Dedifferentiated amniotic fluid mesenchymal stem cell (primary cell): ENCODE measurements at regions not wholly inside any gene's neighbourhood (a gene's known extent, or its start where the extent isn't known, plus 50 kb on each side); places are given as distances from the start of the nearest gene placed in this dataset.
"Not testable (repeated sequence)": the region's sequence is repeated elsewhere in the genome, so short reads cannot be mapped to it uniquely, and the experiment has no call there.

Experiments used
- DNase-seq: peaks from one replicate; pipeline ENCODE4 v3.0.0-alpha.2; 2016; ENCODE audit errors: extremely low spot score

GRCh38 chr15:24835301-24835700 is 119.5 kb upstream of the SNRPN start:
- DNase-seq: no peak

DNA sequence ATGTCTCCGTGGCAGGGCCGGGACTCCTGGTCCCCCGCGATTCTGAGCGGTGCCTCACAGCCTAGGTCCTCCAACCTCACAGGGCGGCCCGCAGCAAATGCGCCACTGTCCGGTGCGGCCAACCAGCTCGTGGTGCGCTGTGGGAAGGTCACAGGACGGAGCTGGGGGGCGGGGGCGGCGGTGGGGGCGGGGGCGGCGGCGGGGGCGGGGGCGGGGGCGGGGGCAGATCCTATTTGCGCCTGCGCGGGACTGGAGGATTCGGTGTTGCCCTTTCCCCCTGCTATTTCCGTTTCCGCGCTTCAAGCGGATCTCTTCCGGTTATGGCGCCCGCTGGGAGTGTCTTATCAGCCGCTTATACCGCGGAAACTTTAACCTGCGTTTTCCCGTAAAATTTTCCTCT is 106.7 kb upstream of the SNRPN start:
- DNase-seq: no peak

DNA sequence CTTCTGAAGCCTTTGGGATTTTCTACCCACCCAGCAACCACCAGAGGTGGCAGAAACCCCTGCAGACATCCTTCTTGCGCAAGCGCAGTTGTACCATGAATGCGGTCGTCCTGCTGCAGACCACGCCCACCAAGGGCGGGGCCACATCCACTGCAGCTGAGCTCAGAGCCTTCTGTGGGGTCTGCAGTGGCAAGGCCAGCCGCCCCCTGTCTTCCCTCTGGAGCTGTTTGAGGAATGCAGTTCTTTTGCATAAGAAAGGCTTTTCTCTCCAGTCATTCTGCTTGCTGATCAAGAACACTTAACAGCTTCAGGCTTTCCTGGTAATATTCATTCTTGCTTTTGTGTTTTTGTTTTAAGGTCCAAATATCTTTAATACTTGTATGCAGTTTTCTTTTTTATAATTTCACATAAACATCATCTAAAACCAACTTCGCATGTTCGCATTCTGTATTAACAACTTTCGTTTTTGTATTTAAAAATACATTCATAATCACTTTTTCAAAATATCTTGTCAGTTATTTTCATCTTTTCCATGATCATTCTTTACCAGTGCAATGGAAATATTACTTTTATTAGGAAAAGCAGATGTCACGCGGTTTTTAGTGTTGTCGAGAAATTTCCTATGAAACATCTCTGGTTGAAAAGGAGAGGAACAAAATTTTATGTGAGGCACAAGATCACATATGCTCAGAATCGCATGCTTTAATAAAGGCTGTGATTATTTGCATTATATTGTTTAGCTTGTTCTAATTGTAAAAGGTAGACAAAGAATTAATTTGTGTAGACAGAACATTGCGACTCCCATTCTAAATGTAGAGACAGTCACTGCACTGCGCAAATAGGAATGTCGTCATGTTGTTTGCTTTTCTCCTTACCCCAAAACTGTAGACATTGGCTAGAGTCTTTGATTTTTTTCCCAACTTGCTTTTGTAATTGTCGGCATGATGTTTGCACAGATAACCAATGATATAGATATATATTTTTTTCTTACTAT is 98.1 kb upstream of the SNRPN start:
- DNase-seq: no peak

DNA sequence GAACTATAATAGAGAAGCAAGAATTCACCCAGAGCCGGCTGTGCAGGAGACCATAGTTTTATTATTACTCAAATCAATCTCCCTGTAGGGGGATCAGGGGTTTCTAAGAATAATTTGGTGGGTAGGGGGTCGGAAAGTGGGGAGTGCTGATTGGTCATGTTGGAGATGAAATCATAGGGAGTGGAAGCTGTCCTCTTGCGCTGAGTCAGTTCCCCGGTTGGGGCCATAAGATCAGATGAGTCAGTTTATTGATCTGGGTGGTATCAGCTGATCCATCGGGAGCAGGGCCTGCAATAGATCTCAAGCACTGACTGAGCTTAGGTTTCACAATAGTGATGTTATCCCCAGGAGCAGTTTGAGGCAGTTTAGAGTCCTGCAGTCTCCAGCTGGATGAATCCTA is 97.0 kb upstream of the SNRPN start:
- DNase-seq: no peak

DNA sequence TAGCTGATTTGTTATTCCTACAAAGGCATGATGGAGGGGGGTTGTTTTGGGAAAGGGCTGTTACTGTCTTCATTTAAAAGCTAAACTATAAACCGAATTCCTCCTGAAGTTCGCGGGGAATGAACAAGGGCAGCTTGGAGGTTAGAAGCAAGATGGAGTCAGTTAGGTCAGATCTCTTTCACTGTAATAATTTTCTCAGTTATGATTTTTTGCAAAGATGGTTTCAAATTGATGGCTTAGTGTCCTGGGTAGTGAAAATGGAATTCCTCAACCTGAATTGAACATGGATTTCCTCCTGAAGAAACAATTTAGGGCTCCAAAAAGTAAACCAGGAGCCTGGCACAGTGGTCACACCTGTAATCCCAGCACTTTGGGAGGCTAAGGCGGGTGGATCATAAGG is 96.6 kb upstream of the SNRPN start:
- DNase-seq: not testable (repeated sequence)

- peak; percentile 19 for DNase-seq
Measured at GRCh38 chr15:24858737-24859601, 95.8 kb upstream of the SNRPN start.

DNA sequence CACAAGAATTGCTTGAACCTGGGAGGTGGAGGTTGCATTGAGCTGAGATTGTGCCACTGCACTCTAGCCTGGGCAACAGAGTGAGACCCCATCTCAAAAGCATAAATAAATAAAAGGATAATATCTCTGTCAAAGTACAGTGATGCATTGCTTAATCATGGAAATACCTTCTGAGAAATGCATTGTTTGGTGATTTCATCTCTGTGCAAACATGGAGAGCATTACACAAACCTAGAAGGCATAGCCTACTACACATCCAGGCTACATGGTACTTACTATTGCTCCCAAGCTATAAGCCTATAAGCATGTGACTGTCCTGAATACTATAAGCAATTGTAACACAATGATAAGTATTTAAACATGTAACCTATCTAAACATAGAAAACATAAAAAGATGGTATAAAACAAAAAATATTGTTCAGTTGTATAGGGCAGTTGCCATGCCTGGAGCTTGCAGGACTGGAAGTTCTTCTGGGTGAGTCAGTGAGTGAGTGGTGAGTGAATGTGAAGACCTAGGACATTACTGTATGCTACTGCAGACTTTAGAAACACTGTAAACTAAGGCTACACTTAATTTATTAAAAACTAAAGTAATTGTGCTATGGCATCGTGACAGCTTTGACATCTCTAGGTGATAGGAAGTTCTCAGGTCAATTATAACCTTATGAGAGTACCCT is 93.6 kb upstream of the SNRPN start:
- no peak for DNase-seq

DNA sequence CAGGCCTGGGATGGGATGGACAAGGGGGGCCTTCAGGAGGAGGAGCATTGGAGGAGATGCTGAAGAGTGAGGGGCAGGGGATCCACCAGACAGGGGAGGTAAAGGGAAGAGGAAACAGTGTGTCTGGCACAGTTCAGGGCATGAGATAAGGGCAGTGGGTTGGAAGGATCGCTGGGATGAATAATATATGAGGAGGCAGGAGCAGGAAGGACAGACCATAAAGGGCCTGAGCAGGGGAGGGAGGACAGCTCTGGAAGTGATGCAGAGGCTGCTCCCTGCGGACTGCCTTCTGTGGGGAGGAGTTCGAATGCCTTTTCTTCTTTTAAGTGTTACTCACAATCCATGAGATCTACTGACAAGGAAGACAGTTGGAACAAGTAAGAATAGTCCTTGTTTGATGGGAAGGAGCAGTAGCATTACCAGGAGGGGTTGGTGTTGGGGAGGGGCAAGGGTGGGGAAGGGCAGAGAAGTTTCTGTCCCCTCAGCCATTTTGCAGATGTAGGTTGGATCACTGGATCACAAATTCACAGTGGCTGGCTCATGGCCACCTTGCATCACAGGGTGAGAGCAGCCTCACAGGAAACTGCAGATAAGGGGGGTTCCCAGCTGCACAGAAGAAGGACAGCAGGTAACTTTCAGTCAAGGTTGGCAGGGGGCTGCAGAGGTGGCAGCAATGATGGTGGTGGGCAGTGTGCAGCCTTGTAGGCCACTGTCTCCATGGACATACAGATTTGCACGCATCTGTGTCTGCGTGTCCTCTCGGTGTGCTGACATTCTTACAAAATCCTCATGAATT is 91.9 kb upstream of the SNRPN start:
- DNase-seq: no peak

DNA sequence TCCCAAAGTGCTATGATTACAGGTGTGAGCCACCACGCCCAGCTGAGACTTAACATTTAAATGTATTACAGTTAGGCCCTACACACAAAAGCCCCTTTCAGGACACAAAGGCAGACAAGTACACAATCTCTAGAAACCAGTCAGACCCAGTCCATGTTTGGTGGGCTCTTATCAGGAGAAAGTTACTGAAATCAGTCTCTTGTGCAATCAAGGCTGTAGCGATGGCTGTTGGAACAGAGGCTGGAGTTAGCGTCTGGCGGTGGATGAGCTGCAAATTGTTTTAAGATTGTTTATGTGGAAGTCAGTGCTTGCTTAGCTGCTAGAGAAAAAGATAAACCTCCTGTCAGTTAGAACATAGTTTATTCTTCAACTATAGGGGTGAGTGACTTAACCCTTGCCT is 89.5 kb upstream of the SNRPN start:
- no peak for DNase-seq

DNA sequence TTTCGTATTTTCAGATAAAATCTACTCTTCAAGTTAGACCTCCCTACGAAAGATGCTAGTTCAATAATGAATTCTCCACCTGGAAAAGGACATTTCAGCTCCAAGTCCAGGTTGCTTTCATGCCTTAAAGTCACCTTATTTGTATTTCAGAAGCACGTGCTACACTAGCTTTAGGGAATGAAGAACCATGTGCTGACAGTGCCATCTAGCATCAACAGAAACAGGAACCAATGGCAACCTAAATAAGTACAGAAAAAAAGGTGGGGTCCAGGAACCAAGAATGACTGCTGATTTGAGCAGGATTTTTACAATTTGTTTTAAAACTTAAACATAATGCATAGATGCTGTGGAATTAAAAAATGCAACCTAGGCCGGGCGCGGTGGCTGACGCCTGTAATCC is 77.6 kb upstream of the SNRPN start:
- DNase-seq: no peak

GRCh38 chr15:24878153-24878552 is 76.6 kb upstream of the SNRPN start:
- no peak for DNase-seq

GRCh38 chr15:24879492-24879891 is 75.3 kb upstream of the SNRPN start:
- no peak for DNase-seq

DNA sequence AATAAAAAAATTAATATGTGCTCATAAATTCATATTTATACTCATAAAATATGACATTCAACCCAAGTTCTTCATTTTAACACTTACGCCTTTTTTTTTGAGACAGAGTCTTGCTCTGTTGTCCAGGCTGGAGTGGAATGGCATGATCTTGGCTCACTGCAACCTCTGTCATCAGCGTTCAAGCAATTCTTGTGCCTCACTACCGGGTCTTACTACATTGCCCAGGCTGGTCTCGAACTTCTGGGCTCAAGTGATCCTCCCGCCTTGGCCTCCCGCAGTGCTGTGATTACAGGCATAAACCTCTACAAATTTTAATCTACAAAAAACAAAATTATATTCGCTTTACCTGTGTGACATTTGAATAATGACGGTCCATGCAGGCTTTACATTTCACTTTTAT is 74.1 kb upstream of the SNRPN start:
- no peak for DNase-seq

DNA sequence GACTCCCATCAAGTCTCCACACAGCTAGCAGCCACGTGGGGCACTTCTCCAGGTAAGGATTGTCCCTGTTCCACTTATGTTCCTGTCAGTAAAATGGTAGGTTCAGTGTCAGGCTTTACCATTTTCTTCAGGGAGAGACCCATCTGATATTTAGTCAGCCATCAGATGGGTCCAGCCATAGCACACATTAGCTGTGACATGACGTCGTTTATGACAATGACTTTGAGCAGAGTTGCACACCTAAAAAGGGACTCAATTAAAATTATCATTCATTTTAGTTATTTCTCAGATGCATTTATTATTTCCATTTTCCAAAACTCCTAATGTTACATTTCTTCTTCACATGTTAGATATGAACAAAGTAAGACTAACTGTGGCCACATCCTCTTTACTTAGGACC is 68.2 kb upstream of the SNRPN start:
- no peak for DNase-seq

DNA sequence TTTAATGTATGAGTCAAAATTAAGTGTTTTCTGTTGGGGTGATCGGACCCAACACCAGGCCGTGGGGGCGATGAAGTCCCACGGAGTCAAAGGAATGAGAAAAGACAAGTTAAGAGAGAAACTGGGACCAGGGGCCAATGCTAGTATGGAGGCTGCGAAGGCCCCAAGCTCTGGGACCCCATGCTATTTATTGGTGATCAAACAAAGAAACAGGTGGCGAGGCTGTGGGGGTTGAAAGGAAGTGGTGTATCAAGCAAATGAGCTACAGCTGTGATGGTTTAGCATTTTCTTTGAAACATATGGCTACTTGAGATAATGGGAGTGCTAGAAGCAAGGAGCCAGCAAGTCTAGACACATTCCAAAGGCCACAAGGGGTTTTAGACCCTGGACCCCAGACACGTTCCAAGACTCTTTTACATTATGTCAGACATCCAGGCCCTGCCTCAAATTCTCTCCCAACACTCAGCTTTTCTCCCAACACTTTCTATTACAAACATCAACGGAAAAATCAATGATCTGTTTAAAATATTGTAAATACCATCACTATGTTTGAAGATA is 56.0 kb upstream of the SNRPN start:
- DNase-seq: no peak

GRCh38 chr15:24899367-24899766 is 55.4 kb upstream of the SNRPN start:
- DNase-seq: no peak

DNA sequence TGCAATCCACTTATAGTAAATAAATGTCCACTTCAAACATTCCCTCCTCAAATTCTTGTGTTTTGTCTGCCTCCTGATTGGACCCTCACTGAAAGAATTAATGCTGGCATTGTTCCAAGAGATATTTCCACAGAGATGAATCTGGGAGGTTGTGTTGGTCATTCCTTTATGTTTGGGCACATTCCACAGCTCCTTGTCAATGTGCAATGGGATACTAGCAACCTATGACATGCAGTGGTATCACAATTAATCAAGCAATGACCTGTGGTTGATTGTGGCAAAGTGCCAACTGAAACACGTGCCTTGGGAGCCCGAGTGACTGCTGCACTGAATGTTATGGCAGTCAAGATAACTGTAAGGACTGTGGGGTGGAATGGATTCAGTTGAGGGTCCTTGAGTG is 55.0 kb upstream of the SNRPN start:
- DNase-seq: no peak

GRCh38 chr15:24901409-24901808 is 53.4 kb upstream of the SNRPN start:
- no peak for DNase-seq
